ENCODE measurements at regions not wholly inside any gene's neighbourhood (a gene's known extent, or its start where the extent isn't known, plus 50 kb on each side); places are given as distances from the start of the nearest gene placed in this dataset.

DNA sequence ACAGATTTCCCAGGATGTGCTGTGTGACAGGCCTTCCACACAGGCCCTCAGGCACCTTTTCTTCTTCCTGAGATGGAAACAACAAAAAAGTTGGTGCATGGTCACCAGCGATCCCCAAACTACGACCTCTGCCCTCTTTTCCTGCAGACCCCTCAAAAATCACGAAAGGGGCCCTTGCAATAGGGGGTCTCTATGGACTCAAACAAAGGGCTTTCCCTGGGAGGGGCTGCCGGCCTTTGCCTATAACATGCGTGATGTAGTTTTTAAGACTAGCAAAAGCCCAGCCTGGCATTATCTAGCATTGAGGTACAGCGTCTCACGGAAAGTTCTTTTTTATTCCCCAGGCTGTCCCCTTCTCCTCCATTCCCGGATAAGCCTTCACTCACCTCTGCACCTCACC lies 71.2 kb downstream of the DIO3 start:
- BruUV-seq (replicated peaks): no TSS peak
- POLR2A ChIA-PET: interaction anchor here (0.5 kb wide), 1 partner anchor 984 kb away, joined by 5 read pairs; no protein-coding TSS in a partner anchor

DNA sequence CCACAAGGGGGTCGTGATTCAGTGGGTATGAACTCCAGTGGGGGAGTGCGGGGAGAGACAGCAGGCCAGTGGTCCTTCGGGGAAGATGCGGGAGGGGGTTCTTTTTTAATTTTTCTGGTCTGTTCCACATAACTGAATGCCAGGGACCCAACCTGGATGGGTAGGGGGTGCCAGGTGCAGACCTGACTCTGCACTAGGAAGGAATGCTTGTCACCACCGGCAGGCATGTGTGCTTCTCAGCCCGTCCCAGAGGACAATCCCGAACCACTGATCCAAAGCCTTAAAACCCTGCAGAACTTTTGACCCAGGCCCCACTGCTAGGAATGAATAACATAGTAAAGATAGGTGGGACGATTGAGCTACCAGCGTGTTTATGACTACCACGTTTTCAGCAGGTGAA lies 72.0 kb downstream of the DIO3 start:
- intact Hi-C loops (cut with micrococcal nuclease; ENCODE audit: unreplicated experiment): no loop called here
- Histone ChIP-seq H3K79me2 (ENCODE audit: insufficient read depth, low read depth, low read length) (no peaks in the 10 kb centered on the region), H3K9me2 (ENCODE audit: insufficient read depth, low read length) (no peaks in the 10 kb centered on the region), H3K4me3 (ENCODE audit: low read depth, low read length, poor library complexity, severe bottlenecking) (no peak overlapping the region), H3K36me3 (ENCODE audit: insufficient read depth, low read length) (no peaks in the 10 kb centered on the region), H3K9me3 (ENCODE audit: low read length) (no peaks in the 10 kb centered on the region), H3K27ac (ENCODE audit: low read depth, low read length, poor library complexity, severe bottlenecking) (no peak overlapping the region), H2AFZ (ENCODE audit: low read length) (no peak overlapping the region), H4K20me1 (ENCODE audit: insufficient read depth, low read length) (no peaks in the 10 kb centered on the region), H3K4me1 (ENCODE audit: insufficient read depth, low read length, poor library complexity, severe bottlenecking) (peaks cover 6% of the 10 kb centered on the region), H3K4me2 (ENCODE audit: low read length) (no peak overlapping the region)
- ChIA-PET CTCF (ENCODE audit: unreplicated experiment) (no interaction called here), POLR2A (no interaction called here)
- DNase-seq (ENCODE audit: low spot score): no peak
- no TSS peak for BruUV-seq (replicated peaks)
- no peak for TF ChIP-seq EZH2phosphoT487 (IDR thresholded peaks at IDR 0.05; ENCODE audit: borderline replicate concordance, low read depth, low read length)
- TF ChIP-seq, protein P1, sequence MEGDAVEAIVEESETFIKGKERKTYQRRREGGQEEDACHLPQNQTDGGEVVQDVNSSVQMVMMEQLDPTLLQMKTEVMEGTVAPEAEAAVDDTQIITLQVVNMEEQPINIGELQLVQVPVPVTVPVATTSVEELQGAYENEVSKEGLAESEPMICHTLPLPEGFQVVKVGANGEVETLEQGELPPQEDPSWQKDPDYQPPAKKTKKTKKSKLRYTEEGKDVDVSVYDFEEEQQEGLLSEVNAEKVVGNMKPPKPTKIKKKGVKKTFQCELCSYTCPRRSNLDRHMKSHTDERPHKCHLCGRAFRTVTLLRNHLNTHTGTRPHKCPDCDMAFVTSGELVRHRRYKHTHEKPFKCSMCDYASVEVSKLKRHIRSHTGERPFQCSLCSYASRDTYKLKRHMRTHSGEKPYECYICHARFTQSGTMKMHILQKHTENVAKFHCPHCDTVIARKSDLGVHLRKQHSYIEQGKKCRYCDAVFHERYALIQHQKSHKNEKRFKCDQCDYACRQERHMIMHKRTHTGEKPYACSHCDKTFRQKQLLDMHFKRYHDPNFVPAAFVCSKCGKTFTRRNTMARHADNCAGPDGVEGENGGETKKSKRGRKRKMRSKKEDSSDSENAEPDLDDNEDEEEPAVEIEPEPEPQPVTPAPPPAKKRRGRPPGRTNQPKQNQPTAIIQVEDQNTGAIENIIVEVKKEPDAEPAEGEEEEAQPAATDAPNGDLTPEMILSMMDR (conservative IDR thresholded peaks at IDR 0.05; ENCODE audit: low read length): no peak

More for the DNA sequence above, 71.2 kb downstream of the DIO3 start:
- H3K4me3 ChIP-seq (ENCODE audit: low read depth, low read length, poor library complexity, severe bottlenecking): no peak overlapping the region
- no peak overlapping the region for H3K4me2 ChIP-seq (ENCODE audit: low read length)
- no peak overlapping the region for H2AFZ ChIP-seq (ENCODE audit: low read length)
- intact Hi-C loops (cut with micrococcal nuclease; ENCODE audit: unreplicated experiment): no loop called here
- H3K79me2 ChIP-seq (ENCODE audit: insufficient read depth, low read depth, low read length): no peaks in the 10 kb centered on the region
- no peak for DNase-seq (ENCODE audit: low spot score)
- H4K20me1 ChIP-seq (ENCODE audit: insufficient read depth, low read length): no peaks in the 10 kb centered on the region
- CTCF ChIA-PET (ENCODE audit: unreplicated experiment): no interaction called here
- H3K27ac ChIP-seq (ENCODE audit: low read depth, low read length, poor library complexity, severe bottlenecking): no peak overlapping the region
- H3K9me3 ChIP-seq (ENCODE audit: low read length): no peaks in the 10 kb centered on the region
- H3K36me3 ChIP-seq (ENCODE audit: insufficient read depth, low read length): no peaks in the 10 kb centered on the region
- peaks cover 10% of the 10 kb centered on the region for H3K4me1 ChIP-seq (ENCODE audit: insufficient read depth, low read length, poor library complexity, severe bottlenecking)
- TF ChIP-seq, protein P1 (conservative IDR thresholded peaks at IDR 0.05; ENCODE audit: low read length): no peak
- no peak for TF ChIP-seq EZH2phosphoT487 (IDR thresholded peaks at IDR 0.05; ENCODE audit: borderline replicate concordance, low read depth, low read length)
- H3K9me2 ChIP-seq (ENCODE audit: insufficient read depth, low read length): no peaks in the 10 kb centered on the region

DNA sequence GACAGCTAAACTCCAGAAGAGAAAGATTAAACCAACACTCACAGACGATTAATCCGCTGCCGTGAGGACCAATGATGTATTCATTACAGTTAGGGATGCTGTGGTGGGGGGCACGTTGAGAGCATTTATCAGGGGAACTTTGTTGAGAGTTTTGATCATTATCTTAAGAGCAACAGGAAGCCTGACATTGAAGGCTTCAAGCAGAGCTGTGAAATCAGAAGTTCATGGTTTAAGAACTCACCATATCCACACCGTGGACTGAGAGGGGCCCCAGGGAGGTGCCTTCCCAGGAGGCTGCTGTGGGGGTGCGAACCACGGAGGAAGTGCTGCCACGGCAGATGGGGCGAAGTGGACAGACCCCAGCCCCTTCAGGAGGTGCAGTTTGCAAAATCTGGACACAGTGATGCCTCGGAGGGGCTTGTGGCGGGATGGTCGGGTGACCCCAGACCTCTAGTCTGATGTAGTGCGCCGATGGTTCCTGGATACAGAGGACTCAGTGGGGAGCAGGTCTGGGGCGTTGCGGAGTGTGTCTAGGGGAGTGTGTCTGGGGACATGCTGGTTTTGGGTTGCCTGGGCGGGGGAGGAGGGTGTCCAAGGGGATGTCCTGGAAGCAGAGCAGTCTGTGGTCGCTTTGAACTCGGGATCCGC lies 73.0 kb downstream of the DIO3 start:
- Histone ChIP-seq H3K79me2 (ENCODE audit: insufficient read depth, low read depth, low read length) (no peaks in the 10 kb centered on the region), H3K4me1 (ENCODE audit: insufficient read depth, low read length, poor library complexity, severe bottlenecking) (no peaks in the 10 kb centered on the region), H3K27ac (ENCODE audit: low read depth, low read length, poor library complexity, severe bottlenecking) (no peak overlapping the region), H3K36me3 (ENCODE audit: insufficient read depth, low read length) (no peaks in the 10 kb centered on the region), H3K4me2 (ENCODE audit: low read length) (no peak overlapping the region), H4K20me1 (ENCODE audit: insufficient read depth, low read length) (no peaks in the 10 kb centered on the region), H3K9me3 (ENCODE audit: low read length) (no peaks in the 10 kb centered on the region), H3K9me2 (ENCODE audit: insufficient read depth, low read length) (no peaks in the 10 kb centered on the region), H2AFZ (ENCODE audit: low read length) (no peak overlapping the region), H3K4me3 (ENCODE audit: low read depth, low read length, poor library complexity, severe bottlenecking) (no peak overlapping the region)
- ChIA-PET CTCF (ENCODE audit: unreplicated experiment) (no interaction called here), POLR2A (no interaction called here)
- DNase-seq (ENCODE audit: low spot score): no peak
- intact Hi-C loops (cut with micrococcal nuclease; ENCODE audit: unreplicated experiment): no loop called here
- TF ChIP-seq, protein P1 (conservative IDR thresholded peaks at IDR 0.05; ENCODE audit: low read length): no peak
- TF ChIP-seq EZH2phosphoT487 (IDR thresholded peaks at IDR 0.05; ENCODE audit: borderline replicate concordance, low read depth, low read length): no peak
- no TSS peak for BruUV-seq (replicated peaks)

Data from OCI-LY7 (cell line).